ENCODE measurements at regions not wholly inside any gene's neighbourhood (a gene's known extent, or its start where the extent isn't known, plus 50 kb on each side); places are given as distances from the start of the nearest gene placed in this dataset.

- DNase-seq, result no peak
- Mint-ChIP-seq H3K36me3 (ENCODE audit: insufficient read depth, unreplicated experiment) (no peaks in the 10 kb centered on the region), H3K27me3 (ENCODE audit: unreplicated experiment) (no peaks in the 10 kb centered on the region), H3K27ac (ENCODE audit: unreplicated experiment) (no peak overlapping the region), H3K9me3 (ENCODE audit: low read depth, unreplicated experiment) (peaks cover 2% of the 10 kb centered on the region), H3K4me1 (ENCODE audit: low read depth, unreplicated experiment) (peaks cover 8% of the 10 kb centered on the region), H3K4me3 (ENCODE audit: low read depth, unreplicated experiment) (no peak overlapping the region)
- intact Hi-C loops (cut with micrococcal nuclease; ENCODE audit: unreplicated experiment), result no loop called here
- CTCF ChIA-PET, result no interaction called here
- no peak for TF ChIP-seq CTCF (IDR thresholded peaks at IDR 0.05; ENCODE audit: unreplicated experiment)
- no TSS peak for BruUV-seq (replicated peaks)
These were observed 251.8 kb downstream of the ZEB2 start for GRCh38 chr2:144268036-144268678.

GRCh38 chr2:144267239-144267638 lies 252.7 kb downstream of the ZEB2 start:
- TF ChIP-seq CTCF (IDR thresholded peaks at IDR 0.05; ENCODE audit: unreplicated experiment), result no peak
- no peak overlapping the region for H3K4me3 Mint-ChIP-seq (ENCODE audit: low read depth, unreplicated experiment)
- H3K36me3 Mint-ChIP-seq (ENCODE audit: insufficient read depth, unreplicated experiment), result no peaks in the 10 kb centered on the region
- peaks cover 2% of the 10 kb centered on the region for H3K9me3 Mint-ChIP-seq (ENCODE audit: low read depth, unreplicated experiment)
- CTCF ChIA-PET, result no interaction called here
- H3K27me3 Mint-ChIP-seq (ENCODE audit: unreplicated experiment), result no peaks in the 10 kb centered on the region
- DNase-seq, result no peak
- no TSS peak for BruUV-seq (replicated peaks)
- H3K27ac Mint-ChIP-seq (ENCODE audit: unreplicated experiment), result no peak overlapping the region
- intact Hi-C loops (cut with micrococcal nuclease; ENCODE audit: unreplicated experiment), result no loop called here
- H3K4me1 Mint-ChIP-seq (ENCODE audit: low read depth, unreplicated experiment), result peaks cover 8% of the 10 kb centered on the region

- no peak for TF ChIP-seq CTCF (IDR thresholded peaks at IDR 0.05; ENCODE audit: unreplicated experiment)
- Mint-ChIP-seq H3K4me1 (ENCODE audit: low read depth, unreplicated experiment) (peaks cover 7% of the 10 kb centered on the region), H3K4me3 (ENCODE audit: low read depth, unreplicated experiment) (no peak overlapping the region), H3K27me3 (ENCODE audit: unreplicated experiment) (no peaks in the 10 kb centered on the region), H3K36me3 (ENCODE audit: insufficient read depth, unreplicated experiment) (no peaks in the 10 kb centered on the region), H3K9me3 (ENCODE audit: low read depth, unreplicated experiment) (peaks cover 2% of the 10 kb centered on the region), H3K27ac (ENCODE audit: unreplicated experiment) (no peak overlapping the region)
- BruUV-seq (replicated peaks), result no TSS peak
- intact Hi-C loops (cut with micrococcal nuclease; ENCODE audit: unreplicated experiment), result no loop called here
- DNase-seq, result no peak
- CTCF ChIA-PET, result no interaction called here
These were observed 254.3 kb downstream of the ZEB2 start for GRCh38 chr2:144265654-144266053.

- BruUV-seq (replicated peaks), result no TSS peak
- Mint-ChIP-seq H3K4me1 (ENCODE audit: low read depth, unreplicated experiment) (peaks cover 7% of the 10 kb centered on the region), H3K4me3 (ENCODE audit: low read depth, unreplicated experiment) (no peak overlapping the region), H3K36me3 (ENCODE audit: insufficient read depth, unreplicated experiment) (no peaks in the 10 kb centered on the region), H3K9me3 (ENCODE audit: low read depth, unreplicated experiment) (peaks cover 9% of the 10 kb centered on the region), H3K27ac (ENCODE audit: unreplicated experiment) (no peak overlapping the region), H3K27me3 (ENCODE audit: unreplicated experiment) (no peaks in the 10 kb centered on the region)
- intact Hi-C loops (cut with micrococcal nuclease; ENCODE audit: unreplicated experiment), result no loop called here
- TF ChIP-seq CTCF (IDR thresholded peaks at IDR 0.05; ENCODE audit: unreplicated experiment), result no peak
- no peak for DNase-seq
- CTCF ChIA-PET, result no interaction called here
These were observed 258.0 kb downstream of the ZEB2 start for GRCh38 chr2:144261966-144262365.
